ENCODE measurements at regions not wholly inside any gene's neighbourhood (a gene's known extent, or its start where the extent isn't known, plus 50 kb on each side); places are given as distances from the start of the nearest gene placed in this dataset.

DNA sequence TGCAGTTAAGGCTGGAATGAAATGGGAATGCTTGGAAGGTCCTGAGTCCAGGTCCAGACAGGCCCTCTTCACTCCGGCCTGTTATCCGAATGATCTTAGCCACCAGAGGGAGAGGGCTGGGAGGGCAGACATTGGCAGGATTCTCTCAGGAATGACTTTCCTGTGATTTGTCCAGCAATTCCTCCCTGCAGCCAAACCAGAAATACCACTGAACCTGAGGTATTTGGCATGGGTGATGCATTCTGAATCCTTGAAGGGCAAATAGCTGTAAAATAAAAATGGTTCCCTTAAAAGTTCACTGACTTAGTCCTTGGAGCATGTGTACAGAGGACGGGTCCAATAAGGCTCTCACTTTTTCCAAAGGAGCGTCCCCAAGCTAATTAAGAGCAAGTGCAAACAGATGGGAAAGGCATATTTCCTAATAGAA lies 77.5 kb upstream of the HABP2 start:
- no peak overlapping the region for H2AFZ ChIP-seq (ENCODE audit: insufficient read depth, low read depth, low read length, poor library complexity, severe bottlenecking)
- no peaks in the 10 kb centered on the region for H3K4me1 ChIP-seq (ENCODE audit: control insufficient read depth in 1 of 2, insufficient read depth in 2 of 2, low read length in 2 of 2)
- no peak overlapping the region for H3K27ac ChIP-seq (ENCODE audit: low read depth in 1 of 2, low read length in 2 of 2)
- H3K4me2 ChIP-seq (replicated peaks; ENCODE audit: extremely low read depth, low read length, poor library complexity, severe bottlenecking): no peak overlapping the region
- DNase-seq: no peak
- no peak overlapping the region for H3K4me3 Mint-ChIP-seq
- no peak overlapping the region for H3K27ac Mint-ChIP-seq
- peaks cover 13 to 26% (median 18%) of the 10 kb centered on the region in 7 donors for H3K9me3 Mint-ChIP-seq
- H3K4me1 Mint-ChIP-seq: no peaks in the 10 kb centered on the region
- peaks cover 2 to 5% (median 4%) of the 10 kb centered on the region in 3 donors for H3K27me3 Mint-ChIP-seq (ENCODE audit: low read depth in 3 of 3)
- H3K9ac ChIP-seq (ENCODE audit: insufficient read depth, low read length, poor library complexity, severe bottlenecking): no peak overlapping the region
- no peaks in the 10 kb centered on the region for H3K79me2 ChIP-seq (ENCODE audit: insufficient read depth, low read length)
- peaks cover 19 to 21% of the 10 kb centered on the region in 2 donors for H3K9me3 ChIP-seq (replicated peaks in 1 of 2; ENCODE audit: control insufficient read depth in 1 of 2, insufficient read depth in 1 of 2, low read length in 2 of 2)
- TF ChIP-seq CTCF (IDR thresholded peaks at IDR 0.05): no peak
- no peaks in the 10 kb centered on the region for H4K20me1 ChIP-seq (ENCODE audit: insufficient read depth, low read length)
- no CpG with 5 or more reads among the region's 4 CpGs for WGBS (ENCODE audit: insufficient coverage)
- intact Hi-C loops (cut with micrococcal nuclease): no loop called here
- H3K27me3 ChIP-seq (ENCODE audit: control insufficient read depth in 2 of 2, insufficient read depth in 2 of 2, low read length in 2 of 2): no peaks in the 10 kb centered on the region
- no peak overlapping the region for H3K4me3 ChIP-seq (replicated peaks in 1 of 3; ENCODE audit: low read depth in 2 of 3, low read length in 3 of 3)
- peaks cover 0 to 3% of the 10 kb centered on the region in 2 donors for H3K36me3 Mint-ChIP-seq
- H3K36me3 ChIP-seq (replicated peaks in 1 of 2; ENCODE audit: control insufficient read depth in 1 of 2, insufficient read depth in 2 of 2, low read length in 2 of 2): no peaks in the 10 kb centered on the region

GRCh38 chr10:113476191-113476590 lies 76.7 kb upstream of the HABP2 start:
- Histone ChIP-seq H3K4me3 (replicated peaks in 1 of 3; ENCODE audit: low read depth in 2 of 3, low read length in 3 of 3) (no peak overlapping the region), H3K4me1 (ENCODE audit: control insufficient read depth in 1 of 2, insufficient read depth in 2 of 2, low read length in 2 of 2) (no peaks in the 10 kb centered on the region), H3K27me3 (ENCODE audit: control insufficient read depth in 2 of 2, insufficient read depth in 2 of 2, low read length in 2 of 2) (no peaks in the 10 kb centered on the region), H3K4me2 (replicated peaks; ENCODE audit: extremely low read depth, low read length, poor library complexity, severe bottlenecking) (no peak overlapping the region), H4K20me1 (ENCODE audit: insufficient read depth, low read length) (no peaks in the 10 kb centered on the region), H3K9ac (ENCODE audit: insufficient read depth, low read length, poor library complexity, severe bottlenecking) (no peak overlapping the region), H3K27ac (ENCODE audit: low read depth in 1 of 2, low read length in 2 of 2) (no peak overlapping the region), H3K9me3 (replicated peaks in 1 of 2; ENCODE audit: control insufficient read depth in 1 of 2, insufficient read depth in 1 of 2, low read length in 2 of 2) (peaks cover 20 to 25% of the 10 kb centered on the region in 2 donors), H3K36me3 (replicated peaks in 1 of 2; ENCODE audit: control insufficient read depth in 1 of 2, insufficient read depth in 2 of 2, low read length in 2 of 2) (no peaks in the 10 kb centered on the region), H3K79me2 (ENCODE audit: insufficient read depth, low read length) (no peaks in the 10 kb centered on the region), H2AFZ (ENCODE audit: insufficient read depth, low read depth, low read length, poor library complexity, severe bottlenecking) (no peak overlapping the region)
- H3K36me3 Mint-ChIP-seq: peaks cover 0 to 3% of the 10 kb centered on the region in 2 donors
- intact Hi-C loops (cut with micrococcal nuclease): no loop called here
- peaks cover 2 to 5% (median 4%) of the 10 kb centered on the region in 3 donors for H3K27me3 Mint-ChIP-seq (ENCODE audit: low read depth in 3 of 3)
- H3K9me3 Mint-ChIP-seq: peaks cover 15 to 32% (median 24%) of the 10 kb centered on the region in 7 donors
- H3K4me1 Mint-ChIP-seq: no peaks in the 10 kb centered on the region
- H3K27ac Mint-ChIP-seq: no peak overlapping the region
- 88% methylated on average over 5 of the region's 8 CpGs for WGBS (ENCODE audit: insufficient coverage)
- H3K4me3 Mint-ChIP-seq: no peak overlapping the region
- no peak for DNase-seq
- TF ChIP-seq CTCF (IDR thresholded peaks at IDR 0.05): no peak

Measured in CD14-positive monocyte (primary cell).